ENCODE measurements at regions not wholly inside any gene's neighbourhood (a gene's known extent, or its start where the extent isn't known, plus 50 kb on each side); places are given as distances from the start of the nearest gene placed in this dataset.

DNA sequence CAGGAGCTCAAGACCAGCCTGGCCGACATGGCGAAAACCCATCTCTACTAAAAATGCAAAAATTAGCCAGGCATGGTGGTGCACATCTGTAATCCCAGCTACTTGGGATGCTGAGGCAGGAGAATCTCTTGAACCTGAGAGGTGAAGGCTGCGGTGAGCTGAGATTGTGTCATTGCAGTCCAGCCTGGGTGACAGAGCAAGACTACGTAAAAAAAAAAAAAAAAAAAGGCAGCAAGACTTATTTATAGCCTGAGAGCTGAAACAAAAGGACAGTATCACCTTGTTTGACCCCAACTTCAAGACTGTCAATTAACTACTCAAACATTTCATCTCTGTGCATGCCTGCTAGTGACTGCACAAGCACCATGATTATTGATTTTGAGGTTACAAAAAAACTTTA, 478.9 kb upstream of the GBE1 start:
- no peaks in the 10 kb centered on the region for H3K36me3 Mint-ChIP-seq (ENCODE audit: low read depth)
- no peak overlapping the region for H3K4me3 Mint-ChIP-seq
- no peak for ATAC-seq (replicated peaks)
- H3K9me3 Mint-ChIP-seq: peaks cover 5% of the 10 kb centered on the region
- H3K27ac Mint-ChIP-seq: no peak overlapping the region
- H3K27me3 Mint-ChIP-seq: no peaks in the 10 kb centered on the region
- no peaks in the 10 kb centered on the region for H3K4me1 Mint-ChIP-seq

DNA sequence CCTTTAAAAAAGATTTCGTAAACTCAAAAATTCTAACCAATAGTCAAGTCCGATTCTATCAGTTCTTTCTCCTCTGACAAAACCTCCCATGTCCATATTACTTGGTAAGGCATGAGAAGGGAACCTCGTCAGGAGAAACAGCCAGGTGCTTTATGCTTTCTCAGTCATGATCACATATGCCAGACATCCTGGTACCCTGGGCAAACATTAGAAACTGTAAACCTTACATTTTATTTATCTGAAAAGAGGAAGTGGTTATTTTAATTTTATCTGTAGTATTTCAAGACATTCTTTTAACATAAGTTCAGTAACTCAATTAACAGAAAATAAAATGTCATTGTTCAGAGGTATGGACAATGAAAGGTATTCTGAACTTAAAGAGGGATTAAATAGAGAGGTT, 474.8 kb upstream of the GBE1 start:
- H3K27ac Mint-ChIP-seq: no peak overlapping the region
- ATAC-seq (replicated peaks): no peak
- H3K4me1 Mint-ChIP-seq: no peaks in the 10 kb centered on the region
- H3K9me3 Mint-ChIP-seq: no peaks in the 10 kb centered on the region
- H3K36me3 Mint-ChIP-seq (ENCODE audit: low read depth): no peaks in the 10 kb centered on the region
- H3K27me3 Mint-ChIP-seq: no peaks in the 10 kb centered on the region
- H3K4me3 Mint-ChIP-seq: no peak overlapping the region

DNA sequence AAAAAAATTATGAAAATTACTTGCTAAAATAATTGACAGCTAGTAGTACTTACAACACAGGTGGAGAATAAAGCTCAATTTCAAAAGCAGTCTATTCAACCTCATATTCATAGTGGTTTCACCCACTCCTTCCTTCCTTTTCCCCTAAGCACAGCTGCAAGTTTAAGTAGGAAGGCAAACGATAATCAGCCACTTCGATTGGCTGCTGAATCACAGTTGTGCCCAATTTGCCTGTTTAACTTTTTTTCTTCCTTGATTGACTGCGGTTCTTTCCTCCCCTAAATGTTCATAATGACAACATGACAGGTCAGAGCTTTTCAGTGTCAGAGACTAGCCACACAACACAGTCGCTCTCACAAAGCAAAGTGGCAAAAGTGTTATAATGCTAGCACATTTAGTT, 468.0 kb upstream of the GBE1 start:
- Mint-ChIP-seq H3K4me3 (no peak overlapping the region), H3K27ac (no peak overlapping the region), H3K27me3 (no peaks in the 10 kb centered on the region), H3K36me3 (ENCODE audit: low read depth) (no peaks in the 10 kb centered on the region), H3K4me1 (no peaks in the 10 kb centered on the region), H3K9me3 (no peaks in the 10 kb centered on the region)
- ATAC-seq (replicated peaks): peak; percentile 40

DNA sequence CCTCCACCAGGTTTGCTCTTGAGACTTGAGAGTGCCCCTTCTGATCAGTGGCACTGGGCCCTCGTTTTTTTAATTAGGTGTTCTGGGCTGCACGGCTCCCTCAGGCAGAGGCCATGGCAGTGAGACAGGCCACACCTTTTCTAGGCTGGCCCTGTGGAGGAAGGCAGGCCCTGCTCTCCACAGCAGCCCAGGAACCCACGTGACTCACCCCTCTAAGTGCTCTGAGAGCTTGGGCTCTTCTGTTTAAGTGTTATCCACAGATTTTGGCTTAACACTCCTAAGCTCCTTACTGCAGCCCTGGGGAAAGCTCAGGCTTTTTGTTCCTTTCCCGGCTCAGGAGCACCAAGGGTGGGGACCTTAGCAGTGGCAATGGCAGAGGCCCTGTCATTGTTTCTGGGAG, 463.2 kb upstream of the GBE1 start:
- Mint-ChIP-seq H3K27ac (no peak overlapping the region), H3K36me3 (ENCODE audit: low read depth) (no peaks in the 10 kb centered on the region), H3K27me3 (no peaks in the 10 kb centered on the region), H3K4me3 (no peak overlapping the region), H3K4me1 (no peaks in the 10 kb centered on the region), H3K9me3 (no peaks in the 10 kb centered on the region)
- ATAC-seq (replicated peaks): no peak

DNA sequence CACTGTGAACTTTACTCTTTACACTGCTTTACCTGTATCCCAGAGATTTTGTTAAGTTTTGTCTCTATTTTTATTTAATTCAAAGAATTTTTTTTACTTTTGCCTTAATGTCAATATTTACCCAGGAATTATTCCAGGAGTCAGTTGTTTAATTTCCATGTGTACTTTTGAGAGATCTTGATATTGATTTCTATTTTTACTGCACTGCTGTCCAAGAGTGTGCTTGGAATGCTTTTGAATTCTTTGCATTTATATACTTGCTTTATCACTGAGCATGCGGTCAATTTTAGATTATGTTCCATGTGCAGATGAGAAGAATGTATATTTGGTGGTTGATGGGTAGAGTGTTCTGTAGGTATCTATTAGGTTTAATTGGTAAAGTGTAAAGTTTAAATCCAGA, 461.0 kb upstream of the GBE1 start:
- H3K4me3 Mint-ChIP-seq: no peak overlapping the region
- no peak for ATAC-seq (replicated peaks)

DNA sequence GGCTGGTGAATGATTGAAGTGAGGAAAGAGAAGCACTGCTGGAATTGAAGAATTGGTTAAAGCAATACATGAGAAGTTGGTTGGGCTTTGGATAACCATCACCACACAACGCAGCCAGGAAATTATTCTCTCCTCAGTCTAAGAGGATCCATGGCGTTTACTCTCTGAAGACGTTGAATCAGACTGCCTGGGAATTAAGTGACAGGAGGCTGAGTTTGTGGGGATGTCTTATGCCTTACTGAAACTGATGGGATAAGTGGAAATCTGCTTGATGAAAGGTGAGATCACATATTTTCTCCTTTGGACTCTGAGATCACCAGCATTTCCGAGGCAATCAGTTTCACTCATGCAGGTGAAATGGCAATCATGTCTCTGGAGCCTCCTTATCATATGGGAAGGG, 456.1 kb upstream of the GBE1 start:
- Mint-ChIP-seq H3K27ac (no peak overlapping the region), H3K36me3 (ENCODE audit: low read depth) (no peaks in the 10 kb centered on the region), H3K9me3 (peaks cover 4% of the 10 kb centered on the region), H3K4me3 (no peak overlapping the region), H3K27me3 (no peaks in the 10 kb centered on the region), H3K4me1 (no peaks in the 10 kb centered on the region)
- no peak for ATAC-seq (replicated peaks)

More for the DNA sequence above, 461.0 kb upstream of the GBE1 start:
- Mint-ChIP-seq H3K27ac (no peak overlapping the region), H3K4me1 (no peaks in the 10 kb centered on the region), H3K9me3 (peaks cover 2% of the 10 kb centered on the region), H3K36me3 (ENCODE audit: low read depth) (no peaks in the 10 kb centered on the region), H3K27me3 (no peaks in the 10 kb centered on the region)

DNA sequence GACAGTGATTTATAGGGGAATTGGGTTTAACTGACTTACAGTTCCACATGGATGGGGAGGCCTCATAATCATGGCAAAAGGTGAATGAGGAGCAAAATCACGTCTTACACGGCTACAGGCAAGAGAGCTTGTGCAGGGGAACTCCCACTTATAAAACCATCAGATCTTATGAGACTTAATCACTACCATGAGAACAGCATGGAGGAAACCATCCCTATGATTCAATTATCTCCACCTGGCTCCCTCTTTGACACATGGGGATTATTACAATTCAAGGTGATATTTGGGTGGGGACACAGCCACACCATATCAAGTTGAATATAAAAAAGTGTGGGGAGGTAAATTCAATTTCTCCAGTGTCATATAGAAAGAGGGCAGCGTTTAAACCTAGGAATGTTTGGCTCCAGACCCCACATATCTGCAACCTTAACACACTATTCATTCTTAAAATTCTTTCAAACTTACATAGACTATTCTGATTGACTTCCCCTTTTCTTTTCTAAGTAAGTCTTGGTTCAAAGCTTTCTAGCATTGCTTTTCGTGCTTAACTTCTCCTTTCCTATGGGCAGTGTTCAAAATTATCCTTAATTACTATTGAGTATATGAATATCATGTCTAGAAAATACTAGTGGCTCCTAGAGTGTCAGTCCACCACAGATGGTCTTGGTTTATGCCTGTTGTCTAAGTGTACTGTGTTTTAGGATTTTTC, 446.7 kb upstream of the GBE1 start:
- no peak for ATAC-seq (replicated peaks)
- Mint-ChIP-seq H3K4me1 (no peaks in the 10 kb centered on the region), H3K4me3 (no peak overlapping the region), H3K27ac (no peak overlapping the region), H3K9me3 (peaks cover 13% of the 10 kb centered on the region), H3K36me3 (ENCODE audit: low read depth) (no peaks in the 10 kb centered on the region), H3K27me3 (no peaks in the 10 kb centered on the region)

DNA sequence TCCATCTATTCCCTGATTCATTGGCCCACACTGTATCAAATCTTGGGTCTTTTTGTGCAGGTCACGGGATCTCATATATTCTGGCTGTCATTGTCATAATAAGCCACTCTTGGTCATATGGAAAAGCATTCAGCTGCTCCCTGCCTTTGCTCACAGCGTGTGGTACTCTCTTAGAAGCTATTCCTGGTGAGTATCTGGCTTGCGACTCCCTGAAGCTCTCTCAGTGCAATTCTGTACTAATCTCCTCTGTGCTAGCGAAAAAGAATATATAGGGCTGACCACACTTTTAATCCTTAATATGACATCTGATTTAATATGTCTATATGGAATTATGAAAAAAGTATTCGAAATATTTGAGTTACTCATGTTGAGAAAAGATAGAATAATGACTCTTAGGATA, 440.8 kb upstream of the GBE1 start:
- H3K27me3 Mint-ChIP-seq: no peaks in the 10 kb centered on the region
- no peak overlapping the region for H3K4me3 Mint-ChIP-seq
- H3K27ac Mint-ChIP-seq: no peak overlapping the region
- no peaks in the 10 kb centered on the region for H3K36me3 Mint-ChIP-seq (ENCODE audit: low read depth)
- ATAC-seq (replicated peaks): no peak
- H3K9me3 Mint-ChIP-seq: peaks cover 17% of the 10 kb centered on the region
- H3K4me1 Mint-ChIP-seq: no peaks in the 10 kb centered on the region

DNA sequence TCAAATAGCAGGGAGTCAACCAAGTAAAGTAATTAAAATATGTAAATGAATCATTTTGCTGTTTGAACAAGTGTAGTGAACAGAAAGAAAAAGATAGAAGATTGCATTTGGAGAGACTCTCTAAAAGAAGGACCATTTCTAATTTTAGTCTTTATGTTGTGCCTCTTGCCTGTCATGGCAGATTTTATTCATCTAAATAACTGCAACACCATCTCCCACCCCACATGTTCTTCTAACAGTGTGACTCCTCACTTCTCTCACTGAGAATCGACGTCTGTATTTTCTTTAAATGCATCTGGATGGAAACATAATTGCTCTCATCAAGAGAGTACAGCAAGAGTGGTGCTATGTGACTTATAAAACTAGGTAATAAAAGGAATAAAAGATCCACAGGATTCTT, 439.9 kb upstream of the GBE1 start:
- Mint-ChIP-seq H3K9me3 (peaks cover 22% of the 10 kb centered on the region), H3K36me3 (ENCODE audit: low read depth) (no peaks in the 10 kb centered on the region), H3K27ac (no peak overlapping the region), H3K4me3 (no peak overlapping the region), H3K4me1 (no peaks in the 10 kb centered on the region), H3K27me3 (no peaks in the 10 kb centered on the region)
- ATAC-seq (replicated peaks): no peak

DNA sequence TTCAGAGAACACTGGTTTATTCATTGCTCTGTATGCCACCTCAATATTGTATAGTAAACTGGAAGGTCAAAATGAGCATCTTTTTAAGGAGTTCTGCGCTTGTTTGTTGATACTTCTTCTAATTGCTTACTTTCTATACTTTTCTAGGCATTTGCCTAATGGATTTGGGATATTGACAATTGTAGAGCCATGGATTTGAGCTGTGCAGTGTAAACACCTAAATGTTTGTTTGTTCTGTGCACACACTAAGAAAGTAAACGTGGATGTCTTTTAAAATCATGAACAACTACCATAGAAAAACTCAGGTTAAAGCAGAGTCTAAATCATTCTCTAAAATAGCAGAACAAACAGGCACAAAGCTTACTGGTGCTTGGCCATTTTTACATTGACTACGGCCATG, 436.6 kb upstream of the GBE1 start:
- Mint-ChIP-seq H3K27me3 (no peaks in the 10 kb centered on the region), H3K9me3 (peaks cover 17% of the 10 kb centered on the region), H3K4me1 (no peaks in the 10 kb centered on the region), H3K27ac (no peak overlapping the region), H3K36me3 (ENCODE audit: low read depth) (no peaks in the 10 kb centered on the region), H3K4me3 (no peak overlapping the region)
- ATAC-seq (replicated peaks): no peak

DNA sequence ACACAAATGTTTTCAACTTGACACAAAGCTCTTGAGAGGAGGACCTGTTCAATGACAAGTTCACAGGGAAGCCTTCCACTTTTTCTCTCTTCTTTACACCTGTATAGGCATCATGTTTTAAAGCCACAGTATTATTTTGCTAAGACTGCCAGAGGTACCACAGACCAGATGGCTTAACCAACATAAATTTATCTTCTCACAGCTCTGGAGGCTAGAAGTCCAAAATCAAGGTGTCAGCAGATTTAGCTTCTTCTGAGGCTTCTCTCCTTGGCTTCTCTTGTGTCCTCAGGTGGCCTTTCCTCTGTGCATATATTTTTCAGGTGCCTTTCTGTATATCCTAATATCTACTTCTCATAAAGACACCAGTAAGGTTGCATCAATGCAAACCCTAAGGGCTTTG, 435.2 kb upstream of the GBE1 start:
- H3K9me3 Mint-ChIP-seq: peaks cover 10% of the 10 kb centered on the region
- H3K4me1 Mint-ChIP-seq: no peaks in the 10 kb centered on the region
- H3K36me3 Mint-ChIP-seq (ENCODE audit: low read depth): no peaks in the 10 kb centered on the region
- no peak overlapping the region for H3K27ac Mint-ChIP-seq
- ATAC-seq (replicated peaks): no peak
- no peaks in the 10 kb centered on the region for H3K27me3 Mint-ChIP-seq
- H3K4me3 Mint-ChIP-seq: no peak overlapping the region

DNA sequence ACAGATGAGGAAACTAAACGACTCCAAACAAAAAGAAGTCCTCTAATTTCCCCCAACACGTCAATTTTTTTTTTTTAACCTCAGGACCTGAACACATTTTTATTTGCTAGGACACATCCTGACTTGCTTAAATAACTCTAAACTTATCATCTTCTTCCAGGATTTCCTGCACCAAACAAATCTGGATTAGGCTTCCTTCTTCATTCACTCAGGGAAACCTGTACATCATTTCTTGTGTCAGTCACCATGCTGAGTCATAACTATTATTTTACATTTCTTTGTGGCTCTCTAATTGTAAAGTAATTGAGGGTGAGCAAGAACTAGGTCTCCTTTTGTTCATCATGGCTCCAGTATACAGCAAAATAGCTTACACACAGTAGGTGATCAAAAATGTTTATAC, 433.4 kb upstream of the GBE1 start:
- no peak overlapping the region for H3K27ac Mint-ChIP-seq
- no peak for ATAC-seq (replicated peaks)
- H3K9me3 Mint-ChIP-seq: peaks cover 5% of the 10 kb centered on the region

DNA sequence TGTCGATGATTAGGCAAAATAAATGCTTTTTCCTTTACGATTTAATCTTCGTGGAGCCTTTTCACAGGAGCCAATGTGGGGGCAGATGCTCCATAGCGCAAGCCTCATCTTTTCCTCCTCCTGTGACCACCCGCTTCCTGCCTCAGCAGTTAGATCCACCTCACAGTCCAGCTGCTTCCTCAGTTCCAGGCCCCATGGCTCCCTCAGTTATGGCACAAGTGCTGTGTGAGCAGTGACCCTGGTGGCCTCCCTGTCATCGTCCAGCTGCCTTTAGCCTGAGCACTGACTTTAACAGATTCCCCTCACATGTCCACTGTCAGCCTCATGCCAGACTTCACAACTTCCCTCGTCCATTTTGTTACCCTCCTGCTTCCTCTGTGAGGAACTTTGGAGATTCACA, 424.6 kb upstream of the GBE1 start:
- Mint-ChIP-seq H3K27ac (no peak overlapping the region), H3K27me3 (no peaks in the 10 kb centered on the region), H3K9me3 (no peaks in the 10 kb centered on the region), H3K4me1 (no peaks in the 10 kb centered on the region), H3K4me3 (no peak overlapping the region), H3K36me3 (ENCODE audit: low read depth) (no peaks in the 10 kb centered on the region)
- ATAC-seq (replicated peaks): no peak

More for the DNA sequence above, 433.4 kb upstream of the GBE1 start:
- Mint-ChIP-seq H3K27me3 (no peaks in the 10 kb centered on the region), H3K4me3 (no peak overlapping the region), H3K4me1 (no peaks in the 10 kb centered on the region), H3K36me3 (ENCODE audit: low read depth) (no peaks in the 10 kb centered on the region)

DNA sequence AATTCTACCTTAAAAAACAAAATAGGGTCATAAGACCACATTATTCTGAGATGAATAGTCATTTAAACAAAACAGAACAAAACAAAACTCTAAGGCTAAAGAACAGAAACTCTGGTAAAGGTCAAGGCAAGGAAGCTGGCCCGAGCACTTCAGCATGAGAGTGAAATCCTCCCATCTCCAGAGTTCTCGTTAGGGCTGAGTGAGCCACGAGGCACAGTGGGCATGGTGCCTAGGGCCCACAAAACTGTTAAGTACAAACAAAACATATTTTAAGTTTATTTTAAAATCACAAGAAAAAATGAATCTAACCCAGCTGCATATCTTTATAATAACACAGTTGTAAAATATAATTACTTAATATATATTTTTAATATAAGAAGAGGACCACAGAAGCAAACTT, 417.8 kb upstream of the GBE1 start:
- Mint-ChIP-seq H3K9me3 (no peaks in the 10 kb centered on the region), H3K36me3 (ENCODE audit: low read depth) (no peaks in the 10 kb centered on the region), H3K27me3 (no peaks in the 10 kb centered on the region), H3K4me1 (no peaks in the 10 kb centered on the region), H3K4me3 (no peak overlapping the region), H3K27ac (no peak overlapping the region)
- ATAC-seq (replicated peaks): no peak

DNA sequence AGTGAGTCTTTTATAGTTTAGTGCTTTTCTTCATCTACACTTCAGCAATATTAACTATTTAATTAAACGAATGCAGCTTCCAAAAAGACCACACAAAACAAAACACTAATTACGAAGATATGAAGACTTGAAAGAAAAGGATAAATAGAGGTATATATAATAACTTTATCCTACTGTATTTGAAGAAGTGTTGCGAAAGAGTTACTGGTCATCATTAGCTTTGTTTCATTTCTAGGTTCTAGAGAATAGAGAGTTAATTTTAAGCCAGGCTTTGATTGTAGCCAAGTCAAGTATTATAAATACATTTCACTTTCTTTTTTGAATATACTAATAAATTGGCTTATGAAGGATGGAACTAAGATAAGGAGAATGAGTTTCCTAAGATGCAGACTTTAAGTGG, 416.8 kb upstream of the GBE1 start:
- no peaks in the 10 kb centered on the region for H3K27me3 Mint-ChIP-seq
- no peaks in the 10 kb centered on the region for H3K4me1 Mint-ChIP-seq
- H3K9me3 Mint-ChIP-seq: no peaks in the 10 kb centered on the region
- no peak overlapping the region for H3K27ac Mint-ChIP-seq
- H3K4me3 Mint-ChIP-seq: no peak overlapping the region
- no peak for ATAC-seq (replicated peaks)
- no peaks in the 10 kb centered on the region for H3K36me3 Mint-ChIP-seq (ENCODE audit: low read depth)

DNA sequence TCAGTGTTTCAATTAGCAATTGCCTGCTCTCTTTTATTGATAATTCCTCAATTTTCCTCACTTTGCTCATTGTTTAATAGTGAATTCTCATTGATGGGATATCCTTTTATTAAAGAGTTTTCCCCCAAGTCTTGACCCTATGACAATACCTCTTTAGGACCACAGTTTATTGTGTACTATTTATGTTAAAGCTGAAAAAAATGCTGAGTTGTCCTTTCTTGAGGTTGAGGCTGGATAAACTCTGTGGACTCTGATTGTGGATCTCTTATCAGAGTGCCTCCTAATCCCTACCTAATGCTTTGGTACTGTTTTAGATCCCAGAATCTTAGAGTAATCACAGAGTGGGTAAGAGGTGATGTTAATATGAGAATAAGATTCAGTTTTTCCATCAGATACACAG, 416.3 kb upstream of the GBE1 start:
- H3K9me3 Mint-ChIP-seq: no peaks in the 10 kb centered on the region
- no peak overlapping the region for H3K27ac Mint-ChIP-seq
- H3K4me1 Mint-ChIP-seq: no peaks in the 10 kb centered on the region
- H3K36me3 Mint-ChIP-seq (ENCODE audit: low read depth): no peaks in the 10 kb centered on the region
- H3K4me3 Mint-ChIP-seq: no peak overlapping the region
- no peaks in the 10 kb centered on the region for H3K27me3 Mint-ChIP-seq
- no peak for ATAC-seq (replicated peaks)
